Stimulated activated CD8-positive, alpha-beta memory T cell treated with anti-CD3 and anti-CD28 coated beads, Interleukin-4, amount 100 ng/mL, for 24 hours (primary cell): ENCODE measurements at regions not wholly inside any gene's neighbourhood (a gene's known extent, or its start where the extent isn't known, plus 50 kb on each side); places are given as distances from the start of the nearest gene placed in this dataset.

Experiments used
- DNase-seq: peaks from one replicate; pipeline ENCODE4 v3.0.0-alpha.2; 2020; ENCODE audit warnings: low read depth

DNA sequence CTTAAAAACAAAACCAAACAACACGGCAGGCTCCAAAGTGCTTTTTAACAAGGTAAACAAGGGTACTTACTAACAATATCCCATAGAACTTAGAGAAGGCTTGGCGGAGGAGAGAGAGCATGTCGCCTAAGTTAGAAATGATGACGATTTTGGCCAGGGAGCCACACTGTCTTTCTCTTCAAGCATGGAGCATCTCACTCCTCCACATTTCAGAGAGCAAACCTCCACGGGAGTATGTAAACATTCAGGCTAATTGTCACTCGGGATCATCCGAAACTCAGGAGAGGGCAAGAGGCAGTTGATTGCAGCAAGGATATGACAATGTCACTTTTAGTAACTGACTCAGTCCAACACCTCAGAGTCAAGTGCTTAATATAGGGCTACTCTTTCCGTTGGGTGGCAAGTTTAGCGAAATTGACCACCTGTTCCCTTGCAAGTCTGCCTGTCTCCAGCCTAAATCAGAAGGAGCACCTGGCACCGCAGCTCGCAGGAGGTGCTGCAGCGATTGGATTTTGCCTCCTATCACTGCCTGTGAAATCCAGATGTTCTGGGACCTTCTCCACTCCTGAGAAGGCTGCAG lies 65.8 kb upstream of the RPS6KA2 start:
- no peak for DNase-seq

DNA sequence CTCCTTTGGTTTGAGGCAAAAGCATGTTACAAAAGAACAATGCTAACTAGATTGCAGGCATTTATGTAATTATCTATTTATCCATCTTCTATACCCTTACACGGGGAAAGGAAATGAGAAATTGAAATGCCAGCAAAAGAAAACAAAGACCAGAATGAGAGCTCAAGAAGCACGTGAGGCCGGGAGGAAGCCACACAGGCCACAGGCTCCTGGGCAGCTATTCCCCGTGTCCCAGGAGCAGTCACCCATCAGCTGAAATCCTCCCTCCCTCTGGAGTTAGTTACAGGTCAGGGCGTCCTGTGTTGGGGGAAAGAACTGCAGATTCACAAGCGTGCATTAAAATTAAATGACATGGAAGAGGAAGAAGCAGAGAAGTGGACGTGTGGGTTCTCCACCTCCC lies 64.7 kb upstream of the RPS6KA2 start:
- DNase-seq: no peak

DNA sequence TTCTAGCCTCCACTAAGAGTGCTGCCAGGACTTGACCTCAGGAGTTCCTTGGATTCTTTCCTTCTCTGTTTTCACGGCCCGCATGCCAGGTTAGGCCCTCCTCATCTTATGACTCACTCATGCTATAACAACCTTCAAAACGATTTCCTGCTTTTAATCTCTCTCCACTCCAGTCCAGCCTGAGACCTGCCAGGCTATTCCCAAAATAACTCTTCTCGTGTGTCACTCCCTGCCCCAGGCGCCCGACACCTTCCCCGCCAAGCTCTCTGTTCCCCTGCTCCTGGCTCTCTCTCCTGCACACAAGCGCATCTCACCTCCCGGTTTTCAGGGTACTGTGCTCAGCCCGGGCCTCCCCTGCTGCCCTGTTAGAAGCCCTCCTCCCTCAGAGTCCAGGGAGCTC lies 64.1 kb upstream of the RPS6KA2 start:
- no peak for DNase-seq

DNA sequence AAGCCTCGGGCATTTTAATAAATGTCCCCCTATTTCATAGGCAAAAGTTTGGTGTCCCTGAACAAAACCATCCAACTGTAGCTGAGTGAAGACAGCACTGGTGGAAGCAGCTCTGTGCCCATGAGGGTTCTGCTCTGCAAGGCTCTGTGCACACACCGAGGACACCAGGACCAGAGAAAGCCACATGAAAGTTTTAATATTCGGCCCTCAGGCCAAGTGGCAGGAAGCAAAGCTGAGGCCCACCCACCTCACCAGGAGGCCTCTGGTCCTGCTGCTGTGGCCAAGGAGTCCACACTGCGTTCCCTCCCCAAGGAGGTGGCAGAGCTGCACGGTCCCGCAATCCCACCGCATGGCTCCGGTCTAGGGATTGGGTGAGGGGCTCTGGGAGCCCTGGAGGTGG lies 62.6 kb upstream of the RPS6KA2 start:
- no peak for DNase-seq

DNA sequence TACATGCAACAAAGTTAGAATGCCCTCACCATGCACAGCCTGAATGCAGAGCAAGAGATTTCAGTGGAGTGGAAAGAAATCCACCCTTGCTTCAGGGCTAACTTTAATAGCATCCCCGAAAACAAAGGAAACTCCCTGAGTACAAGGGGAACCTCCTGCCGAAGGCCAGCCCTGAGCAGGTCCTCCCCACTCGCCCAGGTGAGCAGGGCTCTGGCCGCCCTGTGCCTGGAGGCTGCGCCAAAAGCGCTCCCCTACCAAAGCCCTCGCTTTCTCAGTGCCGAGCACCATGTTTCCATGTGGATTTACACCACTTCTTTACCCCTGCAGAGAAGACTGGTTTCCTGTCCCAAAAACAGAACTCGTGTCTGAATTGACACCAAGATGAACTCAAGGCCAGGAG lies 61.9 kb upstream of the RPS6KA2 start:
- DNase-seq: no peak

DNA sequence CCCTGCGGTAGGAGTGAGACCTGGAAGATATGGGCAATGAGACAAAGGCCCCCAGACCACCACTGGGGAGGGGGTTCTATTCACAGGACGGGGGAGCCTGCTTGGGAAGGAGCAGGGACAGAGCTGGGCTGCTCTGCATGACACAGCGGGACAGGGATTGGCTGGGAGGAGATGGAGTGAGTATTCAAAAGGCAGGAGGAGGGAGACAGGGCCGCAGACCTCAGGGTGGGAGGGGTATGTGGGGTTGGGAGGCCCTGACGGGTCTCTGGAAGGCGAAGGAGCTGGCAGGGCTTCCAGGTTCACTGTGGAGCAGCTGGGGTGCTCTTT lies 60.8 kb upstream of the RPS6KA2 start:
- DNase-seq: no peak

DNA sequence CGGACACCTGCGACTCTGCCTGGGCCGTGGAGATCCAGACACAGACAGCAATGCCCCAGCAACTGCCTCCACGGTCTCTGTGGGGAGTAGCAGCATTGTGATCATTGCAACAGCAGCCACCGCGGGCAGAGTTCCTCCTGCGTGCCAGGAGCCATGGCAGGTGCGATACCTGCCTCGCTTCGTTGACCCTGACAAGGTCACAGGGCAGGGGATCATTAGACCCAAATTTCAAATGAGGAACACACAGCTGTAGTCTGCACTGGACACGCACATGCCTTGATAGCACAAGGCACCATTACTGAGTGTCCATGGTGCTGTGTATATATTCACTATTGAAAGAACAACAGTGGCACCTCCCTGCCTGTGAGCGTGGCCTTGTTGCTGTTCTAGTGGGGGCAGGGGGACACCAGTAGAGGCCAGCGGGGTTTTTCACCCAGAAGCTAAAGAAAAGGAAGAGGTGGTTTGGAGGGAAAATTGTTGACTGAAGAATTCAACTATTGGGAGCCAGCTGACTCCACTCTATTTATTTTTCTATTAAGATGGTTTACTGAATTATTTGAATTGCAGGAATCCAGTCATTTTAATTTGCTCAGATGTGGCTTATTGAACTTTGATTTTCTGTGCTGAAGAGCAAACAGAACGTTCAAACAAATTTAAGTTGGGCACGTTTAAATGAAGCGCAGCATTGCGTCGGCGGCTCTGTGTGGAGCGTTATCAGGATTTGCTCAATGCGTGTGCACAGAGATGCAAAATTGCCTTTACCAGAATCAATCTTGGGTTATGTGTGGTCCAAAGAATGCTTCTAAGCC lies 60.2 kb upstream of the RPS6KA2 start:
- DNase-seq: no peak

DNA sequence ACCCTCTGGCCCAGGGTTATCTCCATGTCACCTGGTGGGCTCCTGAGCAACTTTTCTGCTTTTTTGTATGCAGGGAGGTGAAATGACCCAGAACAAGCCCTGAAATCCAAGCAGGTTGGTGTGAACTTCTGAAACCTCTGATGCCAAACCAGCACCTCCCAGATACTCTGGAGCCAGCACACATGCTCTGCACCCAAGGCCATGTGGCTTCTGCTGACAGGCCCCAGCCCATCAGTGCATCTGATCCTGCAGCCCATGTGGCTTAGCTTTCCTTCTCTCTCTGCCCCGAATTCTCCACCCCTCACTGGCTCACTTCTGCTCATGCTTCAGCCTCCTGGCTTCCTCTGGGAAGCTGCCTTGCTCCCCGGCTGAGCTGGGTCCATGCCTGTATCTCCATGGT lies 59.3 kb upstream of the RPS6KA2 start:
- no peak for DNase-seq

DNA sequence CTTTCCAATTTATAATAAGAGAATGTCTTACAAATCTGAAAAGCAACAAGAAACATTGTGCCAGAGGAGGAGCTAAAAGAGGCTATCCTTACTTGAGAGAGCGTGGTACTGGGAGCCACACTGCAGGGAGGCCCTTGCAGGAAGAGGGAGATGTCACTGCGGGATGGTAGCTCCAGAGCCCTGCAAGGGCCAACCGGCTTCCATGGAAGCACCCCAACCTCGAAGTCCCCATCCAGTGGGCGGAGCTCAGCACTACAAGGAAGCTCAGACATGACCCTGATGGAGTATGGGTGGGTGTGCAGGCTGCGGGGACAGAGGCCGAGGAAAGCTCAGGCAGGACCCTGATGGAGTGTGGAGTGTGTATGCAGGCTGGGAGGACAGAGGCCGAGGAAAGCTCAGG lies 57.8 kb upstream of the RPS6KA2 start:
- no peak for DNase-seq

DNA sequence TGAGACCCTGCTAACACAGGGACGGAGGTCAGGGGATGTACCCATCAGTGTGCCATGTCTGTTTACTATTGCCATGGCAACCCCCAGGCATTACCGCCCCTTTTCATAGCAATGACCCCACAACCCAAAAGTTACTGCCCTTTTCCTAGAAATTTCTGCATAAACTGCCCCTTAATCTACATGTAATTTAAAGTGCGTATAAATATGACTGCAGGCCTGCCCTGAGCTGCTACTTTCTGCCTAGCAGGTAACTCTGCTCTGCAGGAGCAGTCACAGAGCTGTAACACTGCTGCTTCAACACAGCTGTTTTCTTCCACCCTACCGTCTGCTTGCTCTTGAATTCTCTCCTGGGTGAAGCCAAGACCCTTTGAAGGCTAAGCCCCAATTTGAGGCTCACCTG lies 57.1 kb upstream of the RPS6KA2 start:
- no peak for DNase-seq

DNA sequence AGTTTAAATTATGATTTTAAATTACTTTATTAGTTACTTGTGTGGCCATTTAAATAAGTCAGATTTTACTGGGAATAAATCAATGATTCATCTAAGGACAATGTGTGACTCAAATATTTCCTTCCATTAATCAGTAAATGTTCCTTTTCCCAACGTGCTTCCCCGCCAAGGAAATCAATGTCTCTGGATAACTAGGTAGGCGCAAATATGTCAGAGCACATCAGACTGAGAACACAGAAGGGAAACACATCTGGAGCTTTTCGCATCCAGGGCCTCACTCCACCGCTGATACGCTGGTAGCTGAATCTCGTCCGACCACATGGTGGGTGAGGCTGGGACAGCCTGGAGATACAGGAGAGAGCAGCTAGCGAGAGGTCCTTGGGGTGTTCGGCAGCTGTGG lies 56.4 kb upstream of the RPS6KA2 start:
- no peak for DNase-seq

DNA sequence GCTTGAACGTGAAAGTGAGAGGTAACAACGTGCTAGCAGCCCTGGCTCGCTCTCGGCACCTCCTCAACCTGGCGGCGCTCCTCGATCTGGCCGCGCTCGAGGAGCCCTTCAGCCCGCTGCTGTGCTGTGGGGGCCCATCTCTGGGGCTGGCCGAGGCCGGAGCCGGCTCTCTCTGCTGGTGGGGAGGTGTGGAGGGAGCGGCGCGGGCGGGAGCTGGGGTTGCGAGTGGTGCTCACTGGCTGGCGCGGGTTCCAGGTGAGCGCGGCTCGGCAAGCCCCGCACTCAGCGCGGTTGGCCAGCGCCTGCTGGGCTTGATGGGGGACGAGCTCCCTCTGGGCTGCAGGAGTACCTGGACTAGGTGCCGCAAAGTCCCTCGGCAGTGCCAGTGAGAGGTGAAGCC lies 52.5 kb upstream of the RPS6KA2 start:
- DNase-seq: no peak

DNA sequence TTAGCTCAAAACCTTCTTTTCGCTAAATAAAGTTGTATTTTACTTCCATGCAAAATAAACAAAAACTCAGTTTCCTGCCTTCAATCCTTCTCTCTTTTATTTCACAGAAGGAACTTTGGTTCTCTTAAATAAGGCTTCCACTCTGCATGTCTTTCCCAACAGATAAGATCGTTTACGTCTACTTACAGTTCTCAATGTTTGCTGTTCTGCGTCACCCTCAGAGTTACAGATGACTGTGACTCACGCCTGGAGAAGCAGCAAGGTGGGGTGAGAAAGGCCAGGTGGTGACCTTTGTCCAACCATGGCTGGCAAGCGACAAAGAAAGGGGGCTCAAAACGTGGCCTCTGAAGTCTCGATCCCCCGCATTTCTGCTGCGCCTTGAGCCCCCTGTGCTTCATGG lies 51.4 kb upstream of the RPS6KA2 start:
- DNase-seq: no peak

DNA sequence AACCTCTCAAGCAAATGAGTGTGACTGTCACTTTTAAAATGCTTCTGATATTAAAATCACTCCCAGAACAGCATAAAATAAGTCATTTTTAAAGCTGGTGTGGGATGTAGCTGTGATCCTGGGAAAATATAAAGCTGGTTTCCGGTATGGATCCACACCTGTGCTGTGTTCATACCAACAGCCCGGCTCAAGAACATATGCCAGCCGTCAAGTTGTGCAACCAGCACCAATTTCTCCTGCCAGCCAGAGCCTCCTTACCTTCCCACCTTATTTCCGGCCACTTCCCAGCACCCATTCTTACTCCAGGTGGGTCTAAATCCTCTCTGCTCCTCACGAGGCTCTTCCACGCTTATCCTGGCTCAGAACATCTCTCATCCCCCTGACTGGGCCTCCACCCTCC lies 50.9 kb upstream of the RPS6KA2 start:
- no peak for DNase-seq
